ENCODE measurements at regions not wholly inside any gene's neighbourhood (a gene's known extent, or its start where the extent isn't known, plus 50 kb on each side); places are given as distances from the start of the nearest gene placed in this dataset.
"Not testable (repeated sequence)": the region's sequence is repeated elsewhere in the genome, so short reads cannot be mapped to it uniquely, and the experiment has no call there.

DNA sequence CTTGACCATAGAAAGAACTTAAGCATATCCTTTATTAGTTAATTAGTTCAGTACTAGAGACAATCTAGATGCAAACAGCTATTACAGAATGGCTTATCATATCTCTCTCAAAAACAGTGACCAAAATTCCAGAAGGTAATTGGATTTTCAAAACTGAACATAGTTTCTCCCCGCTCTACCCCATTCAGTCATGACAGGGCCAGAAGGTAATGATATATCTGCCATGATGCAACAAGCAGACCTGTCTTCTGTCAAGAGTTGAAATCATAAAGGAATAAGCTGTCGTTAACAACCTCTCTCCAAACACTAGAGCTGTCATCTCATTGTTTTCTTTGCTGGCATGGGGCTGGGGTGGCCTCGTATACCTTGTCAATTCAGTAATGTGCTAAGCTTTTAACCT, 200.5 kb upstream of the POU5F2 start:
- H3K4me3 ChIP-seq (ENCODE audit: low read depth, low read length): no peak overlapping the region
- TF ChIP-seq, protein P1, sequence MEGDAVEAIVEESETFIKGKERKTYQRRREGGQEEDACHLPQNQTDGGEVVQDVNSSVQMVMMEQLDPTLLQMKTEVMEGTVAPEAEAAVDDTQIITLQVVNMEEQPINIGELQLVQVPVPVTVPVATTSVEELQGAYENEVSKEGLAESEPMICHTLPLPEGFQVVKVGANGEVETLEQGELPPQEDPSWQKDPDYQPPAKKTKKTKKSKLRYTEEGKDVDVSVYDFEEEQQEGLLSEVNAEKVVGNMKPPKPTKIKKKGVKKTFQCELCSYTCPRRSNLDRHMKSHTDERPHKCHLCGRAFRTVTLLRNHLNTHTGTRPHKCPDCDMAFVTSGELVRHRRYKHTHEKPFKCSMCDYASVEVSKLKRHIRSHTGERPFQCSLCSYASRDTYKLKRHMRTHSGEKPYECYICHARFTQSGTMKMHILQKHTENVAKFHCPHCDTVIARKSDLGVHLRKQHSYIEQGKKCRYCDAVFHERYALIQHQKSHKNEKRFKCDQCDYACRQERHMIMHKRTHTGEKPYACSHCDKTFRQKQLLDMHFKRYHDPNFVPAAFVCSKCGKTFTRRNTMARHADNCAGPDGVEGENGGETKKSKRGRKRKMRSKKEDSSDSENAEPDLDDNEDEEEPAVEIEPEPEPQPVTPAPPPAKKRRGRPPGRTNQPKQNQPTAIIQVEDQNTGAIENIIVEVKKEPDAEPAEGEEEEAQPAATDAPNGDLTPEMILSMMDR (conservative IDR thresholded peaks at IDR 0.05; ENCODE audit: low read depth, low read length): no peak
- DNase-seq (ENCODE audit: low read depth): no peak

DNA sequence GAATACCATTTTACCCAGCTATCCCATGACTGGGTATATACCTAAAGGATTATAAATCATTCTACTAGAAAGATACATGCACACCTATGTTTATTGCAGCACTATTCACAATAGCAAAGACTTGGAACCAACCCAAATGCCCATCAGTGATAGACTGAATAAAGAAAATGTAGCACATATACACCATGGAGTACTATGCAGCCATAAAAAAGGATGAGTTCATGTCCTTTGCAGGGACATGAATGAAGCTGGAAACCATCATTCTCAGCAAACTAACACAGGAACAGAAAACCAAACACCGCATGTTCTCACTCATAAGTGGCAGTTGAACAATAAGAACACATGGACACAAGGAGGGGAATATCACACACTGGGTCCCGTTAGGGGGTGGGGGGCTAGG, 191.9 kb upstream of the POU5F2 start:
- DNase-seq (ENCODE audit: low read depth); H3K4me3 ChIP-seq (ENCODE audit: low read depth, low read length): not testable (repeated sequence)

DNA sequence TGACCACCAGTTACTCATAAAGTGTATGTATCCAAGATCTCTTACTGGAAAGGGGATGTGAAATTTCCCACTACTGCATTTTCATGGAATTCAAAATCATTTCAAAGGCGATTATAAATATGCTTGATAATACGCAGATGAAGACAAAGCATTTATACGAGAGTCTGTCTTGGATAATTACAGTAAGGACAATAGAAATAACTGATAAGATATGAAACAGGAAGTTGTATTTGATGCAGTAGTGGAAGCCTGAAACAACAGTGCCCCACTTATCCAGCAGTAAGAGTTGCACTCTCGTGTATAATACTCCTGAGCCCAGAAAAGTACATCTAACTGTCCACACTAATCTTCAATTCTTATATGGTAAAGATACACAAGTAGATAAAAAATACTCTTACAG, 188.7 kb upstream of the POU5F2 start:
- TF ChIP-seq, protein P1 (conservative IDR thresholded peaks at IDR 0.05; ENCODE audit: low read depth, low read length): no peak
- no peak overlapping the region for H3K4me3 ChIP-seq (ENCODE audit: low read depth, low read length)
- DNase-seq (ENCODE audit: low read depth): no peak

DNA sequence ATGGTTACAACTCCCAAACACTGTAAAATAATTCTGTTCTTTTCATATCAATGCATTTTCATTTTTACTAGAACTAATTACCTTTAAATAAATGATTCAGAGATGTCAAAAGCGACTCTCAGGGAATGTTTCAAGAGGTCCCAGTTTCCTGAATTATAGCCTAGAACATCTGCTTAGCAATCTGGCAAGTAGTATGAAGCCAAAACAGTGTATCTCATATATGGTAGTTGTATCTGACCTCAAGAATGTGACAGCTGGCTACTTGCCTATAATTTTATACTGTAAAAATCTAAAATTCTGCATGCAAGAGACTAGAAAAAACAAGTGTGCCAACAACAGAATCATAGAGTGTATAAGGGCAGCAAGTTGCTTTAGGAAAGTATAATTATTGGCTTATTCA, 187.7 kb upstream of the POU5F2 start:
- H3K4me3 ChIP-seq (ENCODE audit: low read depth, low read length): no peak overlapping the region
- DNase-seq (ENCODE audit: low read depth): no peak
- TF ChIP-seq, protein P1 (conservative IDR thresholded peaks at IDR 0.05; ENCODE audit: low read depth, low read length): no peak

DNA sequence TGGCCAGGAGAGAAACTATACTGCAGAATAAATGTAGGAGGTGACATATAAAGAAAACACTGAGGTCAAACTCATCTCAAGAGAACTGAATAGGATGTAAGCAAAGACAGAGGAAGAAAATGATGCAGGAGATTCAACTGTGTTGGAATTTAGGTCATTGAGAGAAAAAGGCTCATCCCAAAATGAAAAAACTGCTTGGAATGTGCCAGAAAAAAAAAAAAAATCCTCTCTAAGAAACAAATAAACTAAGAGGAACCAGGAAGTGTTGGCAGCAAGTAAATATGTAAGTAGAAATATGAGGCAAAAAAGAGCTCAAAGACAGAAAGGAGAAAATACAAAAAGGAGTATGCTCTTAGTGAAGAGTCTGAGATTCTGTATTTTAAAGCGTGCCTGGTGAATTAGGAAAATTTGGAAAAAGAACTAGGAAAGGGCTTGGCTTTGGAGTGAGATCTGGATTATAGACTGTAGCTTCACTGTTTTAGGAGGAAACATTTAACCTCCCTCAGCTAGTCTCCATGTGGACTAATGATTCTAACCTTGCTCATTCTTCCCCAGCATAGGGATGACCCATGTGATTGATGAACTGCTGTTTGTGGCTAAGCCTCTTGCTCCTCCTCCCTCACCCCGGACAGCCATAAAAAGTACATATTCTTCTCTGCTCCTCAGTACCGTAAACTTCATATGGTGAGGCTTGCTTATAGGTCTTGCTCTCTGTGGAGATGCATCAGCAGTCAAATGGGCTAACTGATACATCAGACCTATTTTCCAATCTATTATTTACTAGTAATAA, 185.6 kb upstream of the POU5F2 start:
- TF ChIP-seq, protein P1 (conservative IDR thresholded peaks at IDR 0.05; ENCODE audit: low read depth, low read length): no peak
- no peak overlapping the region for H3K4me3 ChIP-seq (ENCODE audit: low read depth, low read length)
- no peak for DNase-seq (ENCODE audit: low read depth)

DNA sequence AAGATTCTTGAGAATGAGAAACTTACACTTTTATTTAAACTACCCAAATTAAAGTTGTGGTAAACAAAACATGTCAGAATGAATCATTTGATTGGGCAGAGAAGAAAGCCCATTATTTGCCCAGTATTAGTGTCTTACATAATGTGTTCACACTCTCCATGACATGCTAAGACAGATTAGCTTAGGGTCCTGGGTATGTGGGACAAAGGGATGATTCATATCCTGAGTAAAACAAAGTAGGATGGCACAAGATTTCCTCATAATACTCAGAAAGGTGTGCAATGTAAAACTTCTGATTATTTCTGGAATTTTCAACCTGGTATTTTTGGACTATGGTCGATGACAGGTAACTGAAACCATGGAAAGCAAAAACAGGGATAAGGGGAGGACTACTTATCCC, 183.9 kb upstream of the POU5F2 start:
- DNase-seq (ENCODE audit: low read depth): no peak
- TF ChIP-seq, protein P1 (conservative IDR thresholded peaks at IDR 0.05; ENCODE audit: low read depth, low read length): no peak
- no peak overlapping the region for H3K4me3 ChIP-seq (ENCODE audit: low read depth, low read length)

DNA sequence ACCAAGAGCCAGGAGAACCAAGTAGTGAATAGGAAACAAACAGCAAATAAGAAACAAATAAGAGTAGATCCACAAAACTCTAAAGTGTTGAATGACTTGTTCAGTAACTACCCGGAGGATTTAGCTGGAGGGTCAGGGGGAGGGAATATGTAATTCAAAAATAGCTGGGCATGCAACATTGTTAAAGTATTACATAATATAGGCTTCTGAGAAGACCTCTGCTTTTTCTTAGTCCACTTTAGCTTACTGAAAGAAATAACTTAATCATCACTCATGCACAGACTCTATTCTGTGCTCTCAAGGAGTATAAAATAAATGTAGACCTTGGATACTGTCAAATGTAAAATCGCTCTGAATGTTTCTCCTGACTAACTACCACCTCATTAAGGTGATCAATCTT, 183.2 kb upstream of the POU5F2 start:
- H3K4me3 ChIP-seq (ENCODE audit: low read depth, low read length): no peak overlapping the region
- TF ChIP-seq, protein P1 (conservative IDR thresholded peaks at IDR 0.05; ENCODE audit: low read depth, low read length): no peak
- DNase-seq (ENCODE audit: low read depth): no peak

Data from epithelial cell of proximal tubule (primary cell).